GM19452 (cell line): ENCODE measurements at regions not wholly inside any gene's neighbourhood (a gene's known extent, or its start where the extent isn't known, plus 50 kb on each side); places are given as distances from the start of the nearest gene placed in this dataset.
A peak's percentile ranks its signal among the peaks of the same experiment; 100 is the strongest.
"Not testable (repeated sequence)": the region's sequence is repeated elsewhere in the genome, so short reads cannot be mapped to it uniquely, and the experiment has no call there.

Experiments
- ATAC-seq: cut with Tn5 transposase; IDR thresholded peaks from one replicate; pipeline ENCODE4 v1.9.1; 2021; ENCODE audit not compliant: unreplicated experiment

DNA sequence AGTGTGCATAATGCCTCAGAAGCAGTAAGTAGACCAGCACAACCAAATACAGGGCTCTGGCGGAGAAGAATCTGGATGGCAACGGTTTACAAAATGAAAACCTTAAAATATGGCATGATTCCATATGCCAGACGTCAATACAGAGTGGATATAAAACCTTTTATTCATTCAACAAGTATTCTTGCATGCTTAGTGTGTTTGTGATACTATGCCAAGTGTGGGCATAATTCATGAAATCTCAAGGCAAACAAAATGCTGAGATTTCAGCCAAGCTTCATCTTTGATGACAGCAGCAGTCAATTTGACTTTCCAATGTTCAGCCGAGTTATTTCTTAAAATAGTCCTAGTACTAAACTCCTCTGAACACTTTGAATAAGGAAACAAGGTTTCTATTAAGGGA is 119.4 kb downstream of the CD24 start:
- no peak for ATAC-seq

DNA sequence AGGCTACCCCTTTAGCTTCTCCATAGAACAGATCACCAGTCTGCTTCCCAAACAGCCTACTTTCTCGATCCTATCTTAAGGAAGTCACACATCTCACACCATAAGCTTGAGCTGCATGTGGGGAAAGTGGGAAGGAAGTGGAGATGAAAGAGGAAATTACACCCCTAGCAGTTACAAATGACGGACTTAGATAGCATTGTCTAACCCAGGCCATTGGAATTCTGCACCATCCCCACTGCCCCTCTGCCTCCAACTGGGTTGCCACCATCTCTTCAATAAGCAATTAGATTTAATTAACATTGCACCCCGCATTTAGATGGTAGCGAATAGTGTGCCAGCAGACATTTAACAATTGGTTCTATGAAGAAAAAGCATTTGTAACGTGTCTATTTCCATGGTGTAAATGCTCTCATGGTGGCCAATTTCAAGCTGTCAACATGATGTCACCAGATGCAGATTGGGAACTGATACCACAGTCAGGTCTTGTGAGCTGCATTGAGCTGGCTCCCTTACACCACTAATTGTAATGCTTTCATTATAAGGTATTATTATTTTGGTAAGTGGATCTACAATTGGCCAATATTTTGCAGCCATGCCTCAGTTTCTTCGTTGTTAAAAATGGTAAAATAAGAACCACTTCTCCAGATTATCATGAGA is 124.7 kb downstream of the CD24 start:
- no peak for ATAC-seq

DNA sequence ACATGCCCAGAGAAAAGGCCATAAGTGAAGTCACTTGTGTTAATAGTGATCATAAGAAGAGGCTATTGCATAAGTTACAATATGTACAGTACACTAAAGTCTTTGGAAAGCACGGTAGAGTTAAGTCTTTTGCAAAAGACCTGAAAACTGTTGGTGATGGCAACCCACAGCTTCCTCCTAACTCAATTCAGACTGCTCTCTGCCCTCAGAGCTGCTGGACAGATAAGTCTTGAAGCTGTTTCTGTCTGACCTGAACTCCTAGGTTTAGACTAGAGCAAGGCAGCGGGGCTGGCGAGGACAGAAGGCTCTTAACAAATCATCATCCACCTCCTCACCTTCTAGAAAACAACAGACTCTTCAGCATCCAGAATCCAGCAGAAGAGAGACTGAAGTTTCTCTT is 125.4 kb downstream of the CD24 start:
- ATAC-seq = no peak

DNA sequence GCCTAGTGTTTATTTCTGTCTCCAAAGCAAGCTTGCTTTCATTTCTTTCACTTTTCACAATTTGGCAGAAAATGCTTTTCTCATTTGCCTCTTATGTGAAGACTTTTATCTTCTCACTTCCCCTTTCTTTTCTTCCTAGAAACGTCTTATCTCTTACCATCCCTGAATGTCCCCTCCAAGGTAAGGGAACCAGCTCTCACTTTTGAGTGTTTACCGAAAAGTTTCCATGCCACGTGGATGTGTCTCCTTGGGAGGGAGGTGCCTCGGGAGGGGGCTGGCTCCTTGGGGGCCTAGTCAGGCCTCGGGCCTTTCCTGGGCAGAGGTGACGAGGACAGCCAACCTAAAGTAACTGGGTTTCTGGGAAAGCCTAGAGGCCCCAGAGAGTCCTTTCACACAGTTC is 127.4 kb downstream of the CD24 start:
- ATAC-seq = no peak

DNA sequence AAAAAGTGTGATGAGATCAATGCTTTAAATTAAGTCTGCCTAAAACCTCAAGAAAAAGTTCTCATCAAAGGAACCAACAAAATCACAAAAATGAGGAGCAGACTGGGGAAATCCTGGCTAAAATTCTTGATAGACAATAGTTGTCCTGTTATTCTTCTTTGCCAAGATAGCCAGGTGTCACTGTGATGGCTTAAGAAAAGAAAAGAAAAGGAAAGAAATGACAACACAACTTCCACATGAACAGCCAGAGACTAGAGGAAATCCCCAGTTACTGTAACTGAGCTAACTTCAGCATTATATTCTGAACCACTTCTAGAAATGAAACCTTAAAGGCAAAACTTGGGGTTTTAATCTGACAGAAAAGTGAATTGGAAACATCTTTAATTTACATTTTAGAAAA is 129.6 kb downstream of the CD24 start:
- peak; percentile 57 for ATAC-seq

DNA sequence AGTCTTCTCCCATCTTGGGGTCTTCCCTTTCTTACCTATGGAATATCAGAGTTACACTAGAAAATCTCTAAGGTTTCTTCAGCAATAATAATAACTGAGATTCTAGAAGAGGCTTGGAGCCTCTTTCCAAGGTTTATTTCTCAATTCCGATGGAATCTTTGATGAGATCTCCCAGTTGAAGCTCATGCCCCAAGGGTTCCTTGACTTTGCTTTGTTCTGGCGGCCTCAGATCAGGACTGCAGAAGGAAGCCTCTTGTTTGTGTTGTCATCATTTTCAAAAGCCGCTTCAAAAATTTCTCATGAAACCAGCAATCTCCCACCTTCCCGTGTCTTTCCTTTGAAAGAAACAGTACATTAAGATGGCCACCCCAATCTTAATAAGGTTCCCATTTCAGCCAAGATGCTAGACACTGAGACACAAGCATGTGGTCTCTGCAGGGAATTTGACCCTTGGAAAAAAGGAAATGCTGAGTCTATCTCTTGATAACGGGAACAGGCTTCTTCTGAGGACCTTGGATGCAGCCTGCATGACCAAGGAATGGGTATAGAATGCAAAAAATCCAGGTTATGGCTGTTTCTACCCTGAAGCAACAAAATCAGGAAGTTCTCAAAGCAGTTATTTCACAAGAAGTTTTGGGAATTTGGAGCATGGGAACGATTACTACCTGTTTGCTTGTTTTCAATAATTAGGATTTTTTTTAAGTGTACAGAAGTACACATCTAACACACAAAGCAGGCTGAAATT is 141.6 kb downstream of the CD24 start:
- ATAC-seq = no peak

DNA sequence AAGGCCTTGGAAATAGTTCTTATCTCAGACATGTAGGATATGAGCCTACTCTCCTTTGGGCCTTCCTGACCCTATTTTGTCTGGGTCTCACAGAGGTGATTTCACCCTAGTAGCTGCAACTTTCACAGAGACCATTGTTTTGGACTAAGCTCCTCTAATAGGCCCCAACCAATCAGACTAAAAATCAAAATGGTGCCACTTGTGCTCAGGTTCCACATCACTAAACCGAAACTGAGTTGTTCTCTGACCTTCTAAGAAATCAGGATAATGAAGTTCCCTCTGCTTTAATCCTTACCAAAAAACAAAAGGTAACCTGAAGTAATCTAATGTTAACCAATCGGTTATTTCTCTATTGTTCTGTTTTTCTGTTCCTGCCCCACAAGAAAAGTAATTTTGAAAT is 143.6 kb downstream of the CD24 start:
- no peak for ATAC-seq

DNA sequence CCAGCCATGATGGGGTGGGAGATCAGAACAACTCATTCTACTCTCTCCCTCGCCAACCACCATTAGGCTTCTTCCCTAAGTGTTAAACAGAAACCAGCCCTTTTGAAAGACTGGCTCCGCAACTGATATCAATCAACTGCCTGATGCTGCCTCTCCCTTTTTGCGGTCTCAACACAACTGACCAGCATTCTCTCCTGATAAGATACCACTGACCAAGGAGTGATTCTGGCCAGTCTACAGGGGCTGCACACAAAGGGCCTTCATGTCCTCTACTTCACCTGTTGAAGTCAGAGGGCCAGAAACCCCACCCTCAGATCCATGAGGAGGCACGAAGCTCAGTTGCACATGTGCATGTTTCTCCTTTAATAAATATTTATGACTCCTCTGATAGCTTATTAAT is 145.1 kb downstream of the CD24 start:
- no peak for ATAC-seq

DNA sequence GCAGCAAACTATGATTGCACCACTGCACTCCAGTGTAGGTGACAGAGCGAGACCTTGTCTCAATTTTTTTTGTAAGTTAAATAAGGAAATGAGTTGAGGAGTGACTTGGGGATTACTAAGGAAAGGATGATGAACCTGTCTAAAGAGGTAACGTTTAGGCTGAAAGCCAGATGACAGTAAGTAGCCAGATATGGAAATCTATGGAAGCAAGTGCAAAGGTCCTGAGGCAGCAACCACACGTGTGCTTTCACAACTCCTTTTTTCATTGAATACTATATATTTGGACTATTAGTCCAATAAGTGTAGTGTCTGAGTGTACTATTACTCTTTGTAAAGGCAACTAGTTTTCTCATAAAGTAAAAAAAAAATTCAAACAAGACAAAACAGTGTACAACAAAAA is 147.4 kb downstream of the CD24 start:
- ATAC-seq = no peak

DNA sequence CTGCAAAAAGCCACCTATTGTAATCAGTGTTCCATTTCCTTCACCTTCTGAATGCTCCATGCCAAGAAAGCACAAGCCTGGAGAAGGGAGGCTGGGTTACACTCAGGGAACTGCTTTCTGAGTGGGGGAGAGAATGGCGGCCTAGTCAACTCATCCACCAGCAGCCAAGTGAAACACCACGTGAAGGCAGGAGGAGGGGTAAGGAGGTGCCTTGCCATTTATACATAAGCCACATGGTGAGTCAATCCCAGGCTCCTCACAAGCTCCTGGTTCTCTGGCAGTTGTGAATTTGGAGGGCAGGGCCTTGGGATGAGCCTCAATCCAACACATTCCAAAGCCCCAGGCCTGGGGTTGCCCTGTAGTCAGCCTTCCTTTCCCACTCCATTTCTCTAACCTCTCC is 149.4 kb downstream of the CD24 start:
- no peak for ATAC-seq

DNA sequence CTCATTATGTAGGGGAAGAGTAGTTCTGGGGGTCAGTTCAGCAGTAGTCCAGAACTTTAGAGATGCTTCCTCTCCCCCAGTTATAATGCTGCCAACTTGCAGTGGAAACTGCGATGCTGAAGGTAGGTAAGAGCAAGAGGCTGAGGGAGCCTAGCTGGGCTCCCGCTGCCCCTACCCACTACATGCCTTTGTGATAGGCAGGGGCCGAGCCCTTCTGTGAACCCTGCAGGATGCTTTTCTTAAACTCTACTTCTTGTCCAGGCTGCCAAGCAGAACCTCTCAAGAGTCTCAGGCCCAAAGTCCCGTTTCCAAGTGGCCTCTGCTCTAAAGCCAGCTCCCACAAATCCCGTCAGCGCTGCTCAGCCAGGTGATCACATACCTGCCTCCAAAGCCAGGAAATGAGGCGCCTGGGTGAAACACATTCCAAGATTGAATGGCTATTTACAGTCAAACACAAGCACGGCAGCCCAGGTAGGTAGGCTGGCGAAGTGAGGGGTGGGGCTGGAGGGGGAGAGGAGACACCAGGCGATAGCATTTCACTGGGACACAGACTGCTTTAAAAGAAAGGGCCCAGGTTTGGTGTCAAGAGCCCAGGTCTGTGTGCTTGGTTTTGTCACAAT is 150.7 kb downstream of the CD24 start:
- no peak for ATAC-seq

DNA sequence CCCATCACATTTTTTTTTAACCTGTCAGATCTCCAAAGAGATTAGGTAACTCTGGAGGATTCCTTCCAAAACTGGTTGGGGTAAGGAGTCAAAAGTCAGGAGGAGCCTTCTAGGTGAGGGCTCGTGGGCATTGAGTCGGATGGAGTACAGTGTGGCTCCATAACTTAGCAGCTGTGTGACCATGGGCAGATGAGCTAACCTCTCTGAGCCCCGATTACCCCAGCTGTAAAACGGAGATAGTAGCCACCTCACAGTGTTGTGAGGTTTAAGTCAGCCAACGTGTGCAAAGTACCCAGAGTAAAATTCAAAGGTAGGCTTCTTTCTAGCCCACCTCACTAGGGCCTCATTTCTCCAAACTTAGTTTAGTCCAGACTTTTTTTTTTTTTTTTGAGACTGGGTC is 151.5 kb downstream of the CD24 start:
- no peak for ATAC-seq

DNA sequence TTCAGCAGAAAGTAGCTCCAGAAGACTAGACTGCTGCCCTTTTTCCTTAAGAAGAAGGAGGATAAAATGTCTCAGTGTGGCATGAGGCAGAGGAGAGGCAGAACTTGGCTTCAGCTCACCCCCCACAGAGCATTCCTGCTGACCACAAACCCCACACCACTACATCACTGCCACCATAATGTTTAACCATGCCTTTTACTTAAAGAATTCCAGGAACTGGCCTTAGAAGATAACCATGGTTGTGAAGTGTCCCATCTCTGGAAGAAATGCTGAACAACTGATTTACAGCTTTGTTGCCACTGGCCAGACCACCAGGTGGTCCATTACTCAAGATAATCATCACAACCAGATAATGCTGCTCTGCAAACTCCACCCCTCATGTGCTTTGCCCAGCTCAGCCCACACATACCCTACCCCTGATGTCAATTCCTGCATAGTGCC is 154.1 kb downstream of the CD24 start:
- no peak for ATAC-seq

DNA sequence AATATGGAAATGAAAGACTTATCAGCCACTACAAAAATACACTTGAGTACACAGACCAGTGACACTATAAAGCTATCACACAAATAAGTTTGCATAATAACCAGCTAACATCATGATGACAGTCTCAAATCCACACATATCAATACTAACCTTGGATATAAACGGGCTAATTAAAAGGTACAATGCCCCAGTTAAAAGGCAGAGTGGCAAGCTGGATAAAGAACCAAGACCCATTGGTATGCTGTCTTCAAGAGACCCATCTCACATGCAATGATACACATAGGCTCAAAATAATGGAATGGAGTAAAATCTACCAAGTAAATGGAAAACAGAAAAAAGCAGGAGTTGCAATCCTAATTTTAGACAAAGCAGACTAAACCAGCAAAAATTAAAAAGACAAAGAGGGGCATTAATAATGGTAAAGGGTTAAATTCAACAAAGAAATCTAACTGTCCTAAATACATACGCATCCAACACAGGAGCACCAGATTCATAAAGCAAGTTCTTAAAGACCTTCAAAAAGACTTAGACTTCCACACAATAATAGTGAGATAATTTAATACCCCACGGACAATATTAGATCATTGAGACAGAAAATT is 163.3 kb downstream of the CD24 start:
- ATAC-seq = no peak

DNA sequence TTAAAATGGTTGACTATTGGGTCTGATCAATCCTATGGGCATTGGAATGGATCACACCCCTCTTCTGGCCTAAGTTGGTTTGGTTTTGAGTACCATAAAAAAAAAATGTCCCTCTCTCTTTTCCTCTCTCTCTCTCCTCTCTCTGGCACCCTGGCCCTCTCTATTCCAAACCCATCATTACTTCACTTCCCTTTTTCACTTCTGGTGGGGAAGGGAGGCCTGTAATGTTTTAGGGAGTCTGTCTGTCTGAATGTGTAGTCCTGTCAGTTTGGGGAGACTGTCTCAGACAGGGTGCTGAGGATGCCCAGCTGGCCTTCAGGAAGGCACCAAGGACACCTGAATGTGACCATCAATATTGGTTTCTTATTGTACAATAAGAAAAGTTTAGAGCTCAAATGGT is 165.8 kb downstream of the CD24 start:
- ATAC-seq = no peak

DNA sequence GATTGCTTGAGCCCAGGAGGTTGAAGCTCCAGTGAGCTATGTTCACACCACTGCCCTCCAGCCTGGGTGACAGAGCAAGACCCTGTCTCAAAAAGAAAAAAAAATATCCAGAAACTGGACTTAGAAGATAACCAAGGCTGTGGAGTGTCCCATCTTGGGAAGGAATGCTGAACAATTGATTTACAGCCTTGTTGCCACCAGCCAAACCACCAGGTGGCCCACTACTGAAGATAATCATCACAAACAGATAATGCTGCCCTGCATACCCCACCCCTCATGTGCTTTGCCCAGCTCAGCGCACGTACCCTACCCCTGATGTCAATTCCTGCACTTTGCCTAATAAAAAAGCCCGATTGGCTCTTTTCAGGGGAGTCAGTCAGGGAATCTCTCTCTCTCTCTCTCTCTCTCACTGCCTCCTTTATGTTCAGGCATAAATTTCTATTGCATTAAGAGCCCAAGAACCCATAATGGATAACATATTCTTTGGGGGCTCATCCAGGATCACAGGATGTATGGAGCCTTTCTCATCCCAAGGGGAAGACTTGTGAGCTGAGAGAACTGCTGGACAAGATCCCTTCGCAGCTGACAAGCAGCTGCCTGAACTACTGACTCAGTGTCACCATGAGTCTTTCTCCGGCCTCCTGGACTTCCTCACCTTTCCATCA is 166.4 kb downstream of the CD24 start:
- ATAC-seq = no peak

DNA sequence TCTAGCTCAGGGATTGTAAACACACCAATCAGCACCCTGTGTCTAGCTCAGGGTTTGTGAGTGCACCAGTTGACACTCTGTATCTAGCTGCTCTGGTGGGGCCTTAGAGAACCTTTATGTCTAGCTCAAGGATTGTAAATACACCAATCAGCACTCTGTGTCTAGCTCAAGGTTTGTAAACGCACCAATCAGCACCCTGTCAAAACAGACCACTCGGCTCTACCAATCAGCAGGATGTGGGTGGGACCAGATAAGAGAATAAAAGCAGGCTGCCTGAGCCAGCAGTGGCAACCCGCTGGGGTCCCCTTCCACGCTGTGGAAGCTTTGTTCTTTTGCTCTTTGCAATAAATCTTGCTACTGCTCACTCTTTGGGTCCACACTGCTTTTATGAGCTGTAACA is 168.3 kb downstream of the CD24 start:
- not testable (repeated sequence) for ATAC-seq

DNA sequence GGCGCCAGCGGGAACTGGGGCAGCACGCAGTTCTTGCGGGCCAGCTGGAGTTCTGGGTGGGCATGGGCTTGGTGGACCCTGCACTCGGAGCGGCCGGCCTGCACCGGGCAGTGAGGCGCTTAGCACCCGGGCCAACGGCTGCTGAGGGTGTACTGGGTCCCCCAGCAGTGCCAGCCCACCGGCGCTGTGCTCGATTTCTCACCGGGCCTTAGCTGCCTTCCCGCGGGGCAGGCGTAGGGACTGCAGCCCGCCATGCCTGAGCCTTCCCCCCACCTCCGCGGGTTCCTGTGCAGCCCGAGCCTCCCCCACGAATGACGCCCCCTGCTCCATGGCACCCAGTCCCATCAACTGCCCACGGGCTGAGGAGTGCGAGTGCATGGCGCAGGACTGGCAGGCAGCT is 168.8 kb downstream of the CD24 start:
- no peak for ATAC-seq

DNA sequence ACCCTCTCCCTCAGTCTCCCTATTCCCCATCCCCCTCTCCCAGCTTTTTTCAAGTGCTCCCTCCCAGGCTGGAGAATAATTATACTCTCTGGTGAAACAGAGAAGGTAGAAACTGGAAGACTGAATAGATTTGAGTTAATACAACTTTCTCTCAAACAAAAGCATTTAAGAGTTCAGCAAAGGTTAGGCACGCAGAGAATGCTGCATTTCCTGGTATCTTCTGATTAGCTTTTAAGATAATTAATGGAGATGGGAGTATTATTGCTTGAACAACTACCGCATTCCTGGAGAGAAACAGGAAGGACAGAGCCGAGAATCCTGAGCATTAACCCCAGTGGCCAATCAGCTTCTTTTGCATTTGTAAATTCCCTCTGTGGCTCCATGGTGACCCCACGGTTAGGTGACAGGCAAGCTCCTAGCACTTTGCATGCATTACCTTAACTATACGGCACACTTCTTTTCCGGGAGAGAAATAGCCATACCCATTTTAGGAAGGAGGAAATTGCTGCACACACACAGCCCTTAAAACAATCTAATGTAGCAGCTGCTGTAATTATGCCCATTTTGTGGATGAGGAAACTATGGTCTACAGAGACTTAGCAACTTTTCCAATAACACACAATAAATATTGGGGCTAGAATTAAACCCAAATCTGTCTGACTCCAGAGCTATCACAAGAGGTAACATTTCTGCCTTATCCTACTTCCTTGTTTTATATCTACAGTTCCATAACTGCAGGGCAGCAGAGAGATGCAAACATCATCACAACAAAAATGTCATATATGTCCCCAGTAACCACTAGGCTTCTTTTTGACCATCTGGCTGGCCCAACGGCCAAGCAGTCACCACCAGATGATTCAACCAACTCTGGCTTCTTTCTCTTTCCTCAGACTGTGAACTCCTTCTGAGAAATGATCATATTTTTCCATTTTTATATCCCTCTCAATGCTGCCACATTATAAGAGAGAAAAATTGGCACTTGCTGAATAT is 169.9 kb downstream of the CD24 start:
- ATAC-seq = no peak

DNA sequence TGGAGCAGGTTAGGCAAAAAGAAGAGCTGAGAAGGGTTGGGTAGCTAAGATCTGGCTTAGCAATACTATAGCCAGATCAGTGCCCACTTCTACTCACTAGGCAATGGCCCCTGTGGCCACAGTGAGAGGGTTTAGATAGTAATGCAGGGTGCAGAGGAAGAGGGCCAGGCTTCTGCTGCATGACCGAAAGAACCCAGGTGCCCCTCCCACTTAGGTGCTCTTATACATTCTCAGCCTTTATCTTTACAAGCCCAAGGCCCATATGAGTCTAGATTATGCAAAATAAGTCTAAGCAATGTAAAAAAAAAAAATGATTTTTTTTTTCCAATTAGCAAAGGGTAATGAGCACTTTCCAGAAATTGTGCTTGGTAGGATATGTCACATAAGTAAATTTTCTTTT is 171.3 kb downstream of the CD24 start:
- no peak for ATAC-seq
